BLaER1 (cell line): ENCODE measurements at regions not wholly inside any gene's neighbourhood (a gene's known extent, or its start where the extent isn't known, plus 50 kb on each side); places are given as distances from the start of the nearest gene placed in this dataset.
A peak's percentile ranks its signal among the peaks of the same experiment; 100 is the strongest.

Source experiments
- H3K27ac ChIP-seq: shearing (Covaris generic); formaldehyde crosslinking; 2 replicates; pipeline ENCODE4 v1.8.1; 2022
- H3K27me3 ChIP-seq: shearing (Covaris generic); formaldehyde crosslinking; 2 replicates; pipeline ENCODE4 v1.8.1; 2022
- H3K36me3 ChIP-seq: shearing (Covaris generic); formaldehyde crosslinking; 2 replicates; pipeline ENCODE4 v1.8.1; 2022
- H3K4me1 ChIP-seq: shearing (Covaris generic); formaldehyde crosslinking; 2 replicates; pipeline ENCODE4 v1.8.1; 2022
- H3K4me2 ChIP-seq: shearing (Covaris generic); formaldehyde crosslinking; 2 replicates; pipeline ENCODE4 v1.8.1; 2022
- H3K4me3 ChIP-seq: shearing (Covaris generic); formaldehyde crosslinking; 2 replicates; pipeline ENCODE4 v1.8.1; 2022
- H3K9ac ChIP-seq: shearing (Covaris generic); formaldehyde crosslinking; 2 replicates; pipeline ENCODE4 v1.8.1; 2022
- H3K9me3 ChIP-seq: shearing (Covaris generic); formaldehyde crosslinking; 2 replicates; pipeline ENCODE4 v1.8.1; 2022
- H4K20me1 ChIP-seq: shearing (Covaris generic); formaldehyde crosslinking; 2 replicates; pipeline ENCODE4 v1.8.1; 2022
- Cebpa-rat ChIP-seq: shearing (Covaris generic); IDR thresholded peaks from 2 replicates; pipeline ENCODE4 v1.8.1; 2022

- TF ChIP-seq Cebpa-rat, result no peak
- Histone ChIP-seq H3K4me3 (no peak overlapping the region), H3K27me3 (no peaks in the 10 kb centered on the region), H3K36me3 (no peaks in the 10 kb centered on the region), H3K27ac (no peak overlapping the region), H3K4me2 (no peak overlapping the region), H3K4me1 (no peaks in the 10 kb centered on the region), H3K9ac (no peak overlapping the region), H4K20me1 (no peaks in the 10 kb centered on the region), H3K9me3 (no peaks in the 10 kb centered on the region)
These were observed 188.6 kb downstream of the TMEM182 start for GRCh38 chr2:102950371-102950946.

- Histone ChIP-seq H3K9me3 (no peaks in the 10 kb centered on the region), H3K4me1 (no peaks in the 10 kb centered on the region), H3K4me3 (no peak overlapping the region), H4K20me1 (no peaks in the 10 kb centered on the region), H3K27ac (no peak overlapping the region), H3K4me2 (no peak overlapping the region), H3K9ac (no peak overlapping the region), H3K36me3 (no peaks in the 10 kb centered on the region), H3K27me3 (no peaks in the 10 kb centered on the region)
- no peak for TF ChIP-seq Cebpa-rat
These were observed 189.4 kb downstream of the TMEM182 start for GRCh38 chr2:102951249-102951648.

GRCh38 chr2:102967451-102967850 lies 205.6 kb downstream of the TMEM182 start:
- H3K4me3 ChIP-seq, result no peak overlapping the region
- no peaks in the 10 kb centered on the region for H3K36me3 ChIP-seq
- H3K27ac ChIP-seq, result no peak overlapping the region
- H3K9me3 ChIP-seq, result no peaks in the 10 kb centered on the region
- H4K20me1 ChIP-seq, result no peaks in the 10 kb centered on the region
- H3K9ac ChIP-seq, result no peak overlapping the region
- no peak for TF ChIP-seq Cebpa-rat
- H3K4me1 ChIP-seq, result no peaks in the 10 kb centered on the region
- H3K4me2 ChIP-seq, result no peak overlapping the region
- no peaks in the 10 kb centered on the region for H3K27me3 ChIP-seq

GRCh38 chr2:102968375-102968774 lies 206.5 kb downstream of the TMEM182 start:
- no peak for TF ChIP-seq Cebpa-rat
- Histone ChIP-seq H3K4me2 (no peak overlapping the region), H3K4me1 (no peaks in the 10 kb centered on the region), H4K20me1 (no peaks in the 10 kb centered on the region), H3K27me3 (no peaks in the 10 kb centered on the region), H3K4me3 (no peak overlapping the region), H3K36me3 (no peaks in the 10 kb centered on the region), H3K27ac (no peak overlapping the region), H3K9ac (no peak overlapping the region), H3K9me3 (no peaks in the 10 kb centered on the region)

- no peak overlapping the region for H3K27ac ChIP-seq
- no peak overlapping the region for H3K4me3 ChIP-seq
- no peak for TF ChIP-seq Cebpa-rat
- H3K36me3 ChIP-seq, result no peaks in the 10 kb centered on the region
- H3K27me3 ChIP-seq, result no peaks in the 10 kb centered on the region
- H3K4me1 ChIP-seq, result peaks cover 8% of the 10 kb centered on the region
- H4K20me1 ChIP-seq, result no peaks in the 10 kb centered on the region
- no peak overlapping the region for H3K4me2 ChIP-seq
- no peak overlapping the region for H3K9ac ChIP-seq
- H3K9me3 ChIP-seq, result no peaks in the 10 kb centered on the region
These were observed 209.9 kb downstream of the TMEM182 start for GRCh38 chr2:102971701-102972100.

- H3K27ac ChIP-seq, result no peak overlapping the region
- no peaks in the 10 kb centered on the region for H3K9me3 ChIP-seq
- TF ChIP-seq Cebpa-rat, result no peak
- H3K4me3 ChIP-seq, result no peak overlapping the region
- H3K4me2 ChIP-seq, result peak overlapping the region; percentile 59
- no peaks in the 10 kb centered on the region for H3K27me3 ChIP-seq
- H3K4me1 ChIP-seq, result peaks cover 18% of the 10 kb centered on the region
- no peak overlapping the region for H3K9ac ChIP-seq
- no peaks in the 10 kb centered on the region for H4K20me1 ChIP-seq
- no peaks in the 10 kb centered on the region for H3K36me3 ChIP-seq
These were observed 214.5 kb downstream of the TMEM182 start for GRCh38 chr2:102975996-102976975.

- no peaks in the 10 kb centered on the region for H4K20me1 ChIP-seq
- H3K9ac ChIP-seq, result no peak overlapping the region
- no peak for TF ChIP-seq Cebpa-rat
- peak overlapping the region; percentile 59 for H3K4me2 ChIP-seq
- no peak overlapping the region for H3K27ac ChIP-seq
- no peaks in the 10 kb centered on the region for H3K36me3 ChIP-seq
- peaks cover 18% of the 10 kb centered on the region for H3K4me1 ChIP-seq
- no peaks in the 10 kb centered on the region for H3K9me3 ChIP-seq
- no peaks in the 10 kb centered on the region for H3K27me3 ChIP-seq
- no peak overlapping the region for H3K4me3 ChIP-seq
These were observed 215.7 kb downstream of the TMEM182 start for GRCh38 chr2:102977426-102978090.

- no peak for TF ChIP-seq Cebpa-rat
- Histone ChIP-seq H3K27ac (no peak overlapping the region), H3K27me3 (no peaks in the 10 kb centered on the region), H3K4me2 (no peak overlapping the region), H3K9ac (no peak overlapping the region), H3K4me1 (peaks cover 18% of the 10 kb centered on the region), H3K4me3 (no peak overlapping the region), H4K20me1 (no peaks in the 10 kb centered on the region), H3K9me3 (no peaks in the 10 kb centered on the region), H3K36me3 (no peaks in the 10 kb centered on the region)
These were observed 216.3 kb downstream of the TMEM182 start for GRCh38 chr2:102978091-102978490.

- Histone ChIP-seq H3K9ac (no peak overlapping the region), H3K27ac (no peak overlapping the region), H4K20me1 (no peaks in the 10 kb centered on the region), H3K27me3 (no peaks in the 10 kb centered on the region), H3K9me3 (no peaks in the 10 kb centered on the region), H3K36me3 (no peaks in the 10 kb centered on the region), H3K4me1 (peaks cover 18% of the 10 kb centered on the region), H3K4me2 (no peak overlapping the region), H3K4me3 (no peak overlapping the region)
- TF ChIP-seq Cebpa-rat, result no peak
These were observed 217.6 kb downstream of the TMEM182 start for GRCh38 chr2:102979429-102979828.

- Histone ChIP-seq H3K27me3 (no peaks in the 10 kb centered on the region), H4K20me1 (no peaks in the 10 kb centered on the region), H3K9me3 (no peaks in the 10 kb centered on the region), H3K4me1 (no peaks in the 10 kb centered on the region), H3K4me2 (no peak overlapping the region), H3K27ac (no peak overlapping the region), H3K4me3 (no peak overlapping the region), H3K9ac (no peak overlapping the region), H3K36me3 (no peaks in the 10 kb centered on the region)
- no peak for TF ChIP-seq Cebpa-rat
These were observed 222.0 kb downstream of the TMEM182 start for GRCh38 chr2:102983786-102984185.
